GM12878 (cell line): ENCODE measurements at regions not wholly inside any gene's neighbourhood (a gene's known extent, or its start where the extent isn't known, plus 50 kb on each side); places are given as distances from the start of the nearest gene placed in this dataset.

Experiments used
- ATAC-seq: fragments of 200-7000 bp; cut with Tn5 transposase; 3 replicates; pipeline ENCODE4 v1.9.1; 2020; ENCODE audit warnings: mild to moderate bottlenecking, moderate library complexity
- BruUV-seq: library from RNA; stranded (reverse); fragments of 400-500 nt; replicated peaks from 2 replicates; lab custom pipeline; 2021; lab: Mats Ljungman, UMichigan
- CTCF ChIA-PET: fragments of 300-600 bp; sonication (Branson Sonifier 250); formaldehyde crosslinking; extraction: SDS; loops from one replicate; lab custom pipeline; 2021; ENCODE audit warnings: inconsistent platforms; lab: Yijun Ruan, JAX
- POLR2A ChIA-PET: fragments of 350-600 bp; formaldehyde crosslinking; extraction: SDS; loops from one replicate; lab custom pipeline; 2021; ENCODE audit warnings: inconsistent platforms; lab: Charles Lee
- RAD21 ChIA-PET: fragments of 300-600 bp; sonication (Branson Sonifier 250); formaldehyde crosslinking; loops from one replicate; lab custom pipeline; 2023; ENCODE audit warnings: antibody characterized with exemption; ENCODE audit not compliant: unreplicated experiment; lab: Charles Lee
- SMC1A ChIA-PET: fragments of 300-600 bp; sonication (Branson Sonifier 250); formaldehyde crosslinking; loops from one replicate; lab custom pipeline; 2023; ENCODE audit not compliant: unreplicated experiment, uncharacterized antibody; lab: Charles Lee
- DNase-seq: peaks from one replicate; pipeline ENCODE4 v3.0.0-alpha.2; 2011; ENCODE audit warnings: low read depth, low spot score
- FAIRE-seq: peaks from 3 replicates; lab custom pipeline; 2011; peaks lifted over from hg19 to GRCh38; lab: Jason Lieb, UNC
- H2AFZ ChIP-seq: 2 replicates; pipeline ENCODE4 v1.6.0; 2011; ENCODE audit warnings: low read depth, low read length, control low read depth; ENCODE audit not compliant: control insufficient read depth
- H3K27ac ChIP-seq: 2 replicates; pipeline ENCODE4 v1.5.1; 2011; ENCODE audit warnings: control low read depth; ENCODE audit not compliant: control insufficient read depth, insufficient read depth
- H3K27me3 ChIP-seq, 2 experiments: replicated peaks in 1 of 2; 2 replicates each; pipeline versions ENCODE4 v1.6.0 to v1.6.1; 2011; ENCODE audit warnings: low read length in 1 of 2; ENCODE audit not compliant: control insufficient read depth in 2 of 2, insufficient read depth in 2 of 2
- H3K36me3 ChIP-seq, 2 experiments: 2 replicates each; pipeline ENCODE4 v1.5.1; 2011; ENCODE audit warnings: low read length in 1 of 2; ENCODE audit not compliant: control insufficient read depth in 2 of 2, insufficient read depth in 2 of 2
- H3K4me1 ChIP-seq: 2 replicates; pipeline ENCODE4 v1.6.1; 2011; ENCODE audit warnings: mild to moderate bottlenecking, low read length, moderate library complexity, mixed read lengths; ENCODE audit not compliant: control insufficient read depth, insufficient read depth
- H3K4me2 ChIP-seq: 2 replicates; pipeline ENCODE4 v1.6.0; 2011; ENCODE audit warnings: control low read depth; ENCODE audit not compliant: control insufficient read depth, insufficient read depth
- H3K4me3 ChIP-seq: fragments of 200-600 bp; sonication (generic); 2 replicates; pipeline ENCODE4 v1.5.1; 2016
- H3K79me2 ChIP-seq: 2 replicates; pipeline ENCODE4 v1.6.0; 2011; ENCODE audit warnings: low read length; ENCODE audit not compliant: control insufficient read depth, insufficient read depth
- H3K9ac ChIP-seq: 2 replicates; pipeline ENCODE4 v1.8.0; 2011; ENCODE audit warnings: low read length, control low read depth, mixed read lengths; ENCODE audit not compliant: control insufficient read depth, insufficient read depth
- H3K9me3 ChIP-seq: replicated peaks from 3 replicates; pipeline ENCODE4 v1.5.1; 2011; ENCODE audit warnings: mild to moderate bottlenecking, low read length; ENCODE audit not compliant: control insufficient read depth, insufficient read depth
- H4K20me1 ChIP-seq: 2 replicates; pipeline ENCODE4 v1.6.0; 2011; ENCODE audit not compliant: control insufficient read depth, insufficient read depth
- CBX3 ChIP-seq: fragments of 200-600 bp; sonication (generic); IDR thresholded peaks from 2 replicates; pipeline ENCODE4 v1.6.1; 2016; ENCODE audit warnings: low read depth, borderline replicate concordance
- CUX1 ChIP-seq: IDR thresholded peaks from 2 replicates; pipeline ENCODE4 v1.6.1; 2012; ENCODE audit warnings: improper control_type of control experiment, low read depth, low read length; ENCODE audit not compliant: insufficient replicate concordance
- EZH2 ChIP-seq: IDR thresholded peaks from 2 replicates; pipeline ENCODE4 v1.6.1; 2012; ENCODE audit warnings: low read depth, mild to moderate bottlenecking, control low read depth, inconsistent platforms, low read length, borderline replicate concordance; ENCODE audit not compliant: control insufficient read depth
- PAX5 ChIP-seq: IDR thresholded peaks from 2 replicates; pipeline ENCODE4 v1.6.1; 2011; ENCODE audit warnings: low read depth, low read length, borderline replicate concordance
- YBX1 ChIP-seq: fragments of 450-650 bp; IDR thresholded peaks from 2 replicates; pipeline ENCODE4 v1.6.1; 2016; ENCODE audit warnings: antibody characterized with exemption
- YY1 ChIP-seq: IDR thresholded peaks from 2 replicates; pipeline ENCODE4 v1.6.1; 2011; ENCODE audit warnings: low read depth, mild to moderate bottlenecking, low read length
- WGBS: methylation state at CpG from one replicate; pipeline ENCODE4 v1.1.6; 2016; ENCODE audit warnings: low lambda C conversion rate; ENCODE audit not compliant: insufficient replicate concordance, insufficient coverage; ENCODE audit errors: missing lambda C conversion rate; 5-methylcytosine and 5-hydroxymethylcytosine counted together
- in situ Hi-C: fragments of 300-500 bp; cut with MboI; formaldehyde crosslinking; loops from 9 replicates; pipeline ENCODE4 v1.14.3; 2018; ENCODE audit warnings: mixed read lengths
- intact Hi-C: fragments of 100-400 bp; cut with micrococcal nuclease; formaldehyde crosslinking; loops from one replicate; pipeline ENCODE4 v1.14.2; 2022; ENCODE audit not compliant: unreplicated experiment

GRCh38 chr12:89211456-89211855 lies 140.8 kb downstream of the DUSP6 start:
- ChIA-PET CTCF (interaction anchor here (1.0 kb wide), 1 partner anchor 34 kb away, joined by 5 read pairs; no protein-coding TSS in a partner anchor), SMC1A (no interaction called here), RAD21 (no interaction called here), POLR2A (interaction anchor here (0.6 kb wide), 1 partner anchor 52 kb away, joined by 3 read pairs; no protein-coding TSS in a partner anchor)
- Histone ChIP-seq H3K36me3 (no peaks in the 10 kb centered on the region), H3K4me2 (no peak overlapping the region), H3K9me3 (no peaks in the 10 kb centered on the region), H4K20me1 (no peaks in the 10 kb centered on the region), H2AFZ (no peak overlapping the region), H3K27me3 (no peaks in the 10 kb centered on the region), H3K79me2 (no peaks in the 10 kb centered on the region), H3K4me3 (no peak overlapping the region), H3K27ac (no peak overlapping the region), H3K9ac (no peak overlapping the region), H3K4me1 (no peaks in the 10 kb centered on the region)
- in situ Hi-C loops (no loop called here), intact Hi-C loops (no loop called here)
- 59% methylated on average over 1 of the region's 1 CpG for WGBS
- no TSS peak for BruUV-seq
- DNase-seq (no peak), FAIRE-seq (no peak), ATAC-seq (no peak)
- no peak for TF ChIP-seq EZH2
- TF ChIP-seq PAX5, result no peak
- no peak for TF ChIP-seq YY1
- TF ChIP-seq YBX1, result no peak
- TF ChIP-seq CBX3, result no peak
- no peak for TF ChIP-seq CUX1
